K562 (cell line): ENCODE measurements at regions not wholly inside any gene's neighbourhood (a gene's known extent, or its start where the extent isn't known, plus 50 kb on each side); places are given as distances from the start of the nearest gene placed in this dataset.

Source experiments
- ATAC-seq: fragments of 200-7000 bp; cut with Tn5 transposase; 3 replicates; pipeline ENCODE4 v1.9.1; 2020; ENCODE audit warnings: moderate library complexity
- BruUV-seq: library from RNA; stranded (reverse); fragments of 400-500 nt; replicated peaks from 2 replicates; lab custom pipeline; 2021; lab: Mats Ljungman, UMichigan
- CTCF ChIA-PET: fragments of 300-600 bp; formaldehyde crosslinking; extraction: SDS; loops from one replicate; lab custom pipeline; 2021; ENCODE audit warnings: low intra/inter-chr PET ratio; lab: Yijun Ruan, JAX
- POLR2A ChIA-PET: fragments of 300-600, 350-650 bp; sonication (Branson Sonifier 250); formaldehyde crosslinking; extraction: SDS; loops from one replicate; lab custom pipeline; 2021; ENCODE audit warnings: antibody characterized with exemption, inconsistent platforms; lab: Yijun Ruan, JAX
- DNase-seq, 4 experiments: peaks; one replicate each; pipeline versions ENCODE4 v3.0.0 to v3.0.0-alpha.2; 2011 to 2018; ENCODE audit warnings: low spot score in 3 of 4, mixed read lengths in 3 of 4; ENCODE audit errors: extremely low read depth in 1 of 4
- FAIRE-seq: peaks from 2 replicates; lab custom pipeline; 2011; peaks lifted over from hg19 to GRCh38; lab: Jason Lieb, UNC
- H2AFZ ChIP-seq: 2 replicates; pipeline ENCODE4 v1.6.0; 2011; ENCODE audit warnings: low read depth, low read length, control low read depth, inconsistent platforms
- H3K27ac ChIP-seq: fragments of 200-600 bp; 3 replicates; pipeline ENCODE4 v1.8.0; 2011; ENCODE audit warnings: low read depth, mild to moderate bottlenecking, control low read depth, inconsistent platforms, low read length, moderate library complexity, mixed read lengths; ENCODE audit errors: extremely low read depth
- H3K27me3 ChIP-seq, 2 experiments: fragments of 300-600 bp in 1 of 2; 2 replicates in 1 of 2; 3 replicates in 1 of 2; pipeline versions ENCODE4 v1.6.0 to v1.8.0; 2011; ENCODE audit warnings: inconsistent platforms in 2 of 2, low read length in 2 of 2, mild to moderate bottlenecking in 1 of 2, mixed read lengths in 1 of 2, moderate library complexity in 1 of 2; ENCODE audit not compliant: control insufficient read depth in 2 of 2, insufficient read depth in 2 of 2
- H3K36me3 ChIP-seq: fragments of 300-600 bp; 3 replicates; pipeline ENCODE4 v1.8.0; 2011; ENCODE audit warnings: mild to moderate bottlenecking, low read length, inconsistent platforms; ENCODE audit not compliant: control insufficient read depth, insufficient read depth
- H3K4me1 ChIP-seq, 2 experiments: fragments of 200-600 bp in 1 of 2; replicated peaks in 1 of 2; 2 replicates in 1 of 2; 3 replicates in 1 of 2; pipeline versions ENCODE4 v1.5.1 to v1.8.0; 2011; ENCODE audit warnings: inconsistent platforms in 2 of 2, low read length in 2 of 2, mild to moderate bottlenecking in 1 of 2, mixed read lengths in 1 of 2, moderate library complexity in 1 of 2; ENCODE audit not compliant: control insufficient read depth in 2 of 2, insufficient read depth in 2 of 2
- H3K4me2 ChIP-seq: 2 replicates; pipeline ENCODE4 v1.6.1; 2011; ENCODE audit warnings: low read length, control low read depth, inconsistent platforms, mixed read lengths; ENCODE audit not compliant: insufficient read depth
- H3K4me3 ChIP-seq: fragments of 200-600 bp; sonication (generic), shearing (Covaris generic); 2 replicates; pipeline ENCODE4 v1.5.1; 2016; ENCODE audit warnings: control low read depth, inconsistent platforms
- H3K79me2 ChIP-seq: fragments of 200-600 bp; 3 replicates; pipeline ENCODE4 v1.8.0; 2011; ENCODE audit warnings: low read length, inconsistent platforms; ENCODE audit not compliant: control insufficient read depth, insufficient read depth
- H3K9ac ChIP-seq, 2 experiments: 2 replicates each; pipeline versions ENCODE4 v1.6.0 to v1.6.1; 2011; ENCODE audit warnings: low read depth in 2 of 2, low read length in 2 of 2, control low read depth in 1 of 2, inconsistent platforms in 1 of 2, mild to moderate bottlenecking in 1 of 2, mixed read lengths in 1 of 2; ENCODE audit not compliant: insufficient read depth in 1 of 2
- H3K9me1 ChIP-seq: one replicate; pipeline ENCODE4 v1.6.0; 2011; ENCODE audit warnings: inconsistent platforms, mild to moderate bottlenecking, low read length, moderate library complexity; ENCODE audit not compliant: control insufficient read depth, insufficient read depth
- H3K9me3 ChIP-seq: replicated peaks from 2 replicates; pipeline ENCODE4 v1.5.1; 2011; ENCODE audit warnings: low read depth, low read length, inconsistent platforms; ENCODE audit not compliant: control insufficient read depth, insufficient read depth
- H4K20me1 ChIP-seq: replicated peaks from 2 replicates; pipeline ENCODE4 v1.6.1; 2011; ENCODE audit warnings: low read length, inconsistent platforms, mixed read lengths; ENCODE audit not compliant: control insufficient read depth, insufficient read depth
- HMGN3 ChIP-seq: IDR thresholded peaks from 2 replicates; pipeline ENCODE4 v1.6.1; 2011; ENCODE audit warnings: borderline replicate concordance, low read depth, mild to moderate bottlenecking, mixed read lengths, low read length; ENCODE audit not compliant: insufficient read length; ENCODE audit errors: extremely low read depth
- ZNF584 ChIP-seq: fragments of 200-800 bp; sonication (Bioruptor generic); IDR thresholded peaks from 2 replicates; pipeline ENCODE4 v1.6.1; 2016; ENCODE audit warnings: low read depth, mild to moderate bottlenecking, missing genetic modification characterization, missing compliant biosample characterization
- WGBS: fragments of 100-300 bp; shearing (Covaris generic); methylation state at CpG from one replicate; pipeline ENCODE4 v1.1.6; 2016; ENCODE audit warnings: low coverage, mixed read lengths; ENCODE audit not compliant: insufficient coverage; ENCODE audit errors: missing lambda C conversion rate; 5-methylcytosine and 5-hydroxymethylcytosine counted together
- in situ Hi-C: fragments of 300-500 bp; cut with MboI; formaldehyde crosslinking; loops from 4 replicates; pipeline ENCODE4 v1.15.0; 2018; ENCODE audit warnings: inconsistent platforms, mixed read lengths
- intact Hi-C: fragments of 100-400 bp; cut with micrococcal nuclease; formaldehyde crosslinking; loops from 2 replicates; pipeline ENCODE4 v1.14.2; 2022
- TF ChIP-seq, protein P1 (sequence below): fragments of 450-650 bp; IDR thresholded peaks from 2 replicates; pipeline ENCODE4 v1.6.1; 2017; ENCODE audit warnings: antibody characterized with exemption, mild to moderate bottlenecking
- TF ChIP-seq, protein P2 (sequence below): fragments of 450-650 bp; IDR thresholded peaks from 2 replicates; pipeline ENCODE4 v1.6.1; 2016

DNA sequence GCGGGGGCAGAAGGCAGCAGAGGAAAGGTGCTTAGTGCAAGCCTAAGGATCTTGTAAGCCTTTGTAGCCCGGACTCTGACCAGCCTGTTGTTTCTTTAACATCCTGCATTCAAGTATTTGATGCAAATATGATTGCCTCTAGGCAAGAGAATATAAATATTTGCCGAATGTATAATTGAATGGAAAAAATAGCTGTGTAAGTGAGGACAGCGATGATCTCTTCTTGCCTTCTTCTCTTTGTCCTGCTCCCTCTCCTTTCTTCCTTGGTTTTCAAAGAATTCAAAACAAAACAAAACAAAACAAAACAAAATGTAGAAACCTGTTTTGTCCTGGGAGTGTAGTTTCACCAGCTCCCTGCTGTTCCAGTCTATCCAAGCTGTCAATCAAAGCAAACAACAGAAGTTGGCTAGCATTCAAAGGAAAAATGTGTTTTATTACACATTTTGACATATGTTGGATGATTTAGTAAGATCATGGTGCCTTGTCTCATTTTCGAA is 74.9 kb upstream of the CPM start:
- Histone ChIP-seq H3K36me3 (no peaks in the 10 kb centered on the region), H3K27me3 (0 out of 5 replicates have a peak, but pooled peaks cover 0 to 5% of the 10 kb centered on the region in 2 experiments), H3K27ac (no peak overlapping the region), H2AFZ (no peak overlapping the region), H3K9me1 (no peaks in the 10 kb centered on the region), H4K20me1 (no peaks in the 10 kb centered on the region), H3K4me1 (no peaks in the 10 kb centered on the region), H3K4me3 (no peak overlapping the region), H3K9ac (no peak overlapping the region)
- ChIA-PET CTCF (interaction anchor here (0.6 kb wide), 1 partner anchor 110 kb away, joined by 5 read pairs; no protein-coding TSS in a partner anchor), POLR2A (interaction anchor here (1.3 to 1.5 kb wide), 2 partner anchors 8 to 9 kb away, joined by 3 to 5 read pairs; no protein-coding TSS in a partner anchor)
- intact Hi-C loops (no loop called here), in situ Hi-C loops (no loop called here)
- FAIRE-seq (no peak), DNase-seq (no peak)
- 1% methylated on average over 5 of the region's 5 CpGs for WGBS
- no TSS peak for BruUV-seq
- TF ChIP-seq, protein P1, sequence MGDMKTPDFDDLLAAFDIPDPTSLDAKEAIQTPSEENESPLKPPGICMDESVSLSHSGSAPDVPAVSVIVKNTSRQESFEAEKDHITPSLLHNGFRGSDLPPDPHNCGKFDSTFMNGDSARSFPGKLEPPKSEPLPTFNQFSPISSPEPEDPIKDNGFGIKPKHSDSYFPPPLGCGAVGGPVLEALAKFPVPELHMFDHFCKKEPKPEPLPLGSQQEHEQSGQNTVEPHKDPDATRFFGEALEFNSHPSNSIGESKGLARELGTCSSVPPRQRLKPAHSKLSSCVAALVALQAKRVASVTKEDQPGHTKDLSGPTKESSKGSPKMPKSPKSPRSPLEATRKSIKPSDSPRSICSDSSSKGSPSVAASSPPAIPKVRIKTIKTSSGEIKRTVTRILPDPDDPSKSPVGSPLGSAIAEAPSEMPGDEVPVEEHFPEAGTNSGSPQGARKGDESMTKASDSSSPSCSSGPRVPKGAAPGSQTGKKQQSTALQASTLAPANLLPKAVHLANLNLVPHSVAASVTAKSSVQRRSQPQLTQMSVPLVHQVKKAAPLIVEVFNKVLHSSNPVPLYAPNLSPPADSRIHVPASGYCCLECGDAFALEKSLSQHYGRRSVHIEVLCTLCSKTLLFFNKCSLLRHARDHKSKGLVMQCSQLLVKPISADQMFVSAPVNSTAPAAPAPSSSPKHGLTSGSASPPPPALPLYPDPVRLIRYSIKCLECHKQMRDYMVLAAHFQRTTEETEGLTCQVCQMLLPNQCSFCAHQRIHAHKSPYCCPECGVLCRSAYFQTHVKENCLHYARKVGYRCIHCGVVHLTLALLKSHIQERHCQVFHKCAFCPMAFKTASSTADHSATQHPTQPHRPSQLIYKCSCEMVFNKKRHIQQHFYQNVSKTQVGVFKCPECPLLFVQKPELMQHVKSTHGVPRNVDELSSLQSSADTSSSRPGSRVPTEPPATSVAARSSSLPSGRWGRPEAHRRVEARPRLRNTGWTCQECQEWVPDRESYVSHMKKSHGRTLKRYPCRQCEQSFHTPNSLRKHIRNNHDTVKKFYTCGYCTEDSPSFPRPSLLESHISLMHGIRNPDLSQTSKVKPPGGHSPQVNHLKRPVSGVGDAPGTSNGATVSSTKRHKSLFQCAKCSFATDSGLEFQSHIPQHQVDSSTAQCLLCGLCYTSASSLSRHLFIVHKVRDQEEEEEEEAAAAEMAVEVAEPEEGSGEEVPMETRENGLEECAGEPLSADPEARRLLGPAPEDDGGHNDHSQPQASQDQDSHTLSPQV = no peak
- no peak for TF ChIP-seq ZNF584 (CRISPR knock-in tag)
- TF ChIP-seq, protein P2, sequence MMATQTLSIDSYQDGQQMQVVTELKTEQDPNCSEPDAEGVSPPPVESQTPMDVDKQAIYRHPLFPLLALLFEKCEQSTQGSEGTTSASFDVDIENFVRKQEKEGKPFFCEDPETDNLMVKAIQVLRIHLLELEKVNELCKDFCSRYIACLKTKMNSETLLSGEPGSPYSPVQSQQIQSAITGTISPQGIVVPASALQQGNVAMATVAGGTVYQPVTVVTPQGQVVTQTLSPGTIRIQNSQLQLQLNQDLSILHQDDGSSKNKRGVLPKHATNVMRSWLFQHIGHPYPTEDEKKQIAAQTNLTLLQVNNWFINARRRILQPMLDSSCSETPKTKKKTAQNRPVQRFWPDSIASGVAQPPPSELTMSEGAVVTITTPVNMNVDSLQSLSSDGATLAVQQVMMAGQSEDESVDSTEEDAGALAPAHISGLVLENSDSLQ = peak; percentile 63
- TF ChIP-seq HMGN3 = no peak
- TF ChIP-seq, all 486 proteins: peak for 1
- Histone ChIP-seq H3K9me3 (no peaks in the 10 kb centered on the region), H3K79me2 (no peaks in the 10 kb centered on the region), H3K4me2 (no peak overlapping the region)
- no peak for ATAC-seq
